Smooth muscle cell (in vitro differentiated cells): ENCODE measurements at regions not wholly inside any gene's neighbourhood (a gene's known extent, or its start where the extent isn't known, plus 50 kb on each side); places are given as distances from the start of the nearest gene placed in this dataset.

Experiments used
- DNase-seq: peaks from one replicate; lab custom pipeline; 2025; ENCODE audit not compliant: unreplicated experiment; lab: John Stamatoyannopoulos, UW
- H2AFZ ChIP-seq: fragments of 200-600 bp; sonication (generic); 2 replicates; pipeline ENCODE4 v1.6.0; 2016; ENCODE audit warnings: antibody characterized with exemption, low read depth, mild to moderate bottlenecking
- H3F3A ChIP-seq: fragments of 200-600 bp; sonication (generic); 2 replicates; pipeline ENCODE4 v1.6.0; 2017; ENCODE audit warnings: antibody characterized with exemption, low read depth
- H3K27ac ChIP-seq: fragments of 200-600 bp; sonication (generic); 2 replicates; pipeline ENCODE4 v1.5.1; 2016; ENCODE audit warnings: low read depth, mild to moderate bottlenecking
- H3K27me3 ChIP-seq: fragments of 200-600 bp; sonication (generic); 2 replicates; pipeline ENCODE4 v1.6.1; 2016; ENCODE audit warnings: low read depth, mild to moderate bottlenecking
- H3K36me3 ChIP-seq: fragments of 200-600 bp; sonication (generic); 2 replicates; pipeline ENCODE4 v1.5.1; 2016; ENCODE audit warnings: low read depth
- H3K4me1 ChIP-seq: fragments of 200-600 bp; sonication (generic); 2 replicates; pipeline ENCODE4 v1.5.1; 2016; ENCODE audit warnings: low read depth
- H3K4me2 ChIP-seq: fragments of 200-600 bp; sonication (generic); 2 replicates; pipeline ENCODE4 v1.6.0; 2016; ENCODE audit warnings: mild to moderate bottlenecking
- H3K4me3 ChIP-seq: fragments of 200-600 bp; sonication (generic); 2 replicates; pipeline ENCODE4 v1.5.1; 2016; ENCODE audit warnings: mild to moderate bottlenecking
- H3K79me2 ChIP-seq: fragments of 200-600 bp; sonication (generic); 2 replicates; pipeline ENCODE4 v1.6.0; 2016; ENCODE audit warnings: low read depth, mild to moderate bottlenecking
- H3K9ac ChIP-seq: fragments of 200-600 bp; sonication (generic); 2 replicates; pipeline ENCODE4 v1.6.0; 2016; ENCODE audit warnings: low read depth
- H3K9me3 ChIP-seq: fragments of 200-600 bp; sonication (generic); replicated peaks from 2 replicates; pipeline ENCODE4 v1.5.1; 2016; ENCODE audit warnings: low read depth
- H4K20me1 ChIP-seq: fragments of 200-600 bp; sonication (generic); 2 replicates; pipeline ENCODE4 v1.6.0; 2016; ENCODE audit warnings: low read depth
- CTCF ChIP-seq: fragments of 200-600 bp; sonication (generic); IDR thresholded peaks from 2 replicates; pipeline ENCODE4 v1.5.1; 2017; ENCODE audit warnings: borderline replicate concordance, mild to moderate bottlenecking, antibody characterized with exemption; ENCODE audit not compliant: insufficient read depth, poor library complexity, severe bottlenecking
- WGBS: methylation state at CpG from one replicate; pipeline ENCODE4 v1.1.7; 2016; ENCODE audit warnings: low lambda C conversion rate; 5-methylcytosine and 5-hydroxymethylcytosine counted together

- Histone ChIP-seq H3K4me1 (no peaks in the 10 kb centered on the region), H3K9ac (no peak overlapping the region), H4K20me1 (no peaks in the 10 kb centered on the region), H3K79me2 (no peaks in the 10 kb centered on the region), H3K9me3 (no peaks in the 10 kb centered on the region), H3F3A (no peaks in the 10 kb centered on the region), H3K4me3 (no peak overlapping the region), H3K36me3 (no peaks in the 10 kb centered on the region), H3K27me3 (no peaks in the 10 kb centered on the region), H3K27ac (no peak overlapping the region), H3K4me2 (no peak overlapping the region), H2AFZ (no peak overlapping the region)
- no peak for DNase-seq
- TF ChIP-seq CTCF: no peak
- 95% methylated on average over 11 of the region's 11 CpGs for WGBS
Measured at GRCh38 chr22:25370322-25370721, 150.9 kb downstream of the CRYBB2 start.

- H3F3A ChIP-seq: no peaks in the 10 kb centered on the region
- H3K4me1 ChIP-seq: no peaks in the 10 kb centered on the region
- no peaks in the 10 kb centered on the region for H4K20me1 ChIP-seq
- DNase-seq: no peak
- no peak overlapping the region for H2AFZ ChIP-seq
- H3K9ac ChIP-seq: no peak overlapping the region
- no peaks in the 10 kb centered on the region for H3K9me3 ChIP-seq
- no peak for TF ChIP-seq CTCF
- no peaks in the 10 kb centered on the region for H3K79me2 ChIP-seq
- H3K27ac ChIP-seq: no peak overlapping the region
- H3K27me3 ChIP-seq: no peaks in the 10 kb centered on the region
- H3K4me3 ChIP-seq: no peak overlapping the region
- H3K4me2 ChIP-seq: no peak overlapping the region
- H3K36me3 ChIP-seq: no peaks in the 10 kb centered on the region
- WGBS: 97% methylated on average over 16 of the region's 16 CpGs
Measured at GRCh38 chr22:25372000-25372595, 152.7 kb downstream of the CRYBB2 start.

- no peaks in the 10 kb centered on the region for H3K4me1 ChIP-seq
- no peak overlapping the region for H3K4me2 ChIP-seq
- WGBS: 97% methylated on average over 9 of the region's 10 CpGs
- no peaks in the 10 kb centered on the region for H3K79me2 ChIP-seq
- H3K27ac ChIP-seq: no peak overlapping the region
- H3K9me3 ChIP-seq: no peaks in the 10 kb centered on the region
- no peak overlapping the region for H3K4me3 ChIP-seq
- TF ChIP-seq CTCF: no peak
- H3K36me3 ChIP-seq: no peaks in the 10 kb centered on the region
- H3K27me3 ChIP-seq: no peaks in the 10 kb centered on the region
- H3F3A ChIP-seq: no peaks in the 10 kb centered on the region
- DNase-seq: no peak
- no peaks in the 10 kb centered on the region for H4K20me1 ChIP-seq
- H3K9ac ChIP-seq: no peak overlapping the region
- no peak overlapping the region for H2AFZ ChIP-seq
Measured at GRCh38 chr22:25373961-25374360, 154.5 kb downstream of the CRYBB2 start.

GRCh38 chr22:25374869-25375268 is 155.4 kb downstream of the CRYBB2 start:
- no peak overlapping the region for H3K27ac ChIP-seq
- no peak overlapping the region for H3K4me2 ChIP-seq
- H3K36me3 ChIP-seq: no peaks in the 10 kb centered on the region
- 90% methylated on average over 4 of the region's 4 CpGs for WGBS
- no peak for DNase-seq
- H3K9me3 ChIP-seq: no peaks in the 10 kb centered on the region
- H3F3A ChIP-seq: no peaks in the 10 kb centered on the region
- no peak overlapping the region for H3K4me3 ChIP-seq
- no peak overlapping the region for H2AFZ ChIP-seq
- H4K20me1 ChIP-seq: no peaks in the 10 kb centered on the region
- TF ChIP-seq CTCF: no peak
- no peak overlapping the region for H3K9ac ChIP-seq
- no peaks in the 10 kb centered on the region for H3K27me3 ChIP-seq
- H3K79me2 ChIP-seq: no peaks in the 10 kb centered on the region
- no peaks in the 10 kb centered on the region for H3K4me1 ChIP-seq
